ENCODE measurements at regions not wholly inside any gene's neighbourhood (a gene's known extent, or its start where the extent isn't known, plus 50 kb on each side); places are given as distances from the start of the nearest gene placed in this dataset.

DNA sequence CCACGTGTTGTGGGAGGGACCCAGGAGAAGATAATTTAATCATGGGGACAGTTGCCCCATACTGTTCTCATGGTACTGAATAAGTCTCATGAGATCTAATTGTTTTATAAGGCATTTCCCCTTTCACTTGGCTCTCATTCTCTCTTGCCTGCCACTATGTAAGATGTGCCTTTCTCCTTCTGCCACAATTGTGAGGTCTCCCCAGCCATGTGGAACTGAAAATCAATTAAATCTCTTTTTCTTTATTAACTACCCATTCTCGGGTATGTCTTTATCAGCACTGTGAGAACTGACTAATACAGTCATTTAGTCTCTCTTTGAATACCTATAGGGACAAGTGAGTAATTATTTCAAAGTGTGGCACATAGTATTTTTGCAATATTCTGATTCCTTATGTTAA is 269.2 kb upstream of the SMARCA2 start:
- DNase-seq, result no peak

GRCh38 chr9:1747417-1747967 is 267.7 kb upstream of the SMARCA2 start:
- DNase-seq, result no peak

GRCh38 chr9:1748407-1748806 is 266.7 kb upstream of the SMARCA2 start:
- peak in 2 of 3 donors; percentile 21 to 53 for DNase-seq

DNA sequence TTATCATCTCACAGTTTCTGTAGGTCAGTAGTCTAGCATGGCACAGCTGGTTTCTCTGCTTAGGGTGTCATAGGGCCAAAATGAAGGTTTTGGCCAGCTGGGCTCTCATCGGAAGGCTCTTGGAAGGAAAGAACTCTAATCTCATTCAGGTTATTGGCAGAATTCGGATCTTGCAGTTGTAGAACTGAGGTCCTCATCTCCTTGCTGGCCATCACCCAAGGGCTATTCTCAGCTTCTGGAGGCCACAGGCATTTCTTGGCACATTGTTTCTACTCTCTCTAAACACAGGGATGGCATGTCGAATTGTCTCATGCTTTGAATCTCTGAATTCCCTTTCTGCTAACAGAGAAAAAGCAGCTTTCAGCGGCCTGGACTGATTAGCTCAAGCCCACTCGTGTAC is 258.0 kb upstream of the SMARCA2 start:
- peak in 1 of 3 donors; percentile 37 for DNase-seq

DNA sequence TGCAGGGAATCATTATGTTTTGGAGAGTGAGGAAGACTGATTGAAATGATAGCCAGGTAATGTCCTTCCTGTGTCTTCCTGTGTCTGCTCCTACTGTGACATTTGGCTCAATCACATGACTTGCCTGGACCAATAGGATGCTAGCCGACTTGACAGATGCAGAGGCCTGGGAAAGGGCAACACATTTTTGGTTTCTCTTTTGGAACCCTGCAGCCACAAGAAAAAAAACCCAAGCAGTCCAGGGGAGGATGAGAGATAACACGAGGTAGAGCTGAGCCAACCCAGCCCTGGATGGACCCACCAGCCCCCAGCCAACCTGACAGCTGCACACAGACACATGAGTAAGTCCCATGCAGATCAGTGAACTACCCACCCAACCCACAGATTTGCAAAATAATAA is 256.1 kb upstream of the SMARCA2 start:
- no peak for DNase-seq

GRCh38 chr9:1759771-1760300 is 255.3 kb upstream of the SMARCA2 start:
- DNase-seq, result peak in 1 of 3 donors; percentile 11

- DNase-seq, result no peak
These were observed 253.3 kb upstream of the SMARCA2 start for GRCh38 chr9:1761807-1762206.

GRCh38 chr9:1766042-1766441 is 249.1 kb upstream of the SMARCA2 start:
- no peak for DNase-seq

- DNase-seq, result no peak
These were observed 246.6 kb upstream of the SMARCA2 start for GRCh38 chr9:1768561-1768960.

- DNase-seq, result no peak
These were observed 243.9 kb upstream of the SMARCA2 start for GRCh38 chr9:1771094-1771789.

- DNase-seq, result no peak
These were observed 239.9 kb upstream of the SMARCA2 start for GRCh38 chr9:1775230-1775629.

DNA sequence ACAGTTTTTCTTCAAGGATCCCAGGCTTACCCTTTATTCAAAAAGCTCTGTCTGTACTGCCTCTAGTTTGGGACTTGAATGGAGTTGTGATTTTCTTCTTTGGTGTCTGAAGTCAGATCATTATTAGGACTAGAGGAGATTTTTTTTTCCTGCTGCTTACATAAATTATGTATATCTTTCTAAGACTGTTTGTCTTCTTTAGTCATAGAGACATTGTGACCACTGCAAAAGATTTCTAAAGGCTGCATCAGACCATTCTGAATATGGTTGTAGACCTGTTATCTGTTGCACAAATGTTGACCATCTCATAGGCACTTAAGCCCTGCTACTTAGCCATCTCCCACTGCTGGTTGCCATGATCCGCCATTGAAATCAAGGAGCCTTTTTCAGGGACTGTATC is 238.5 kb upstream of the SMARCA2 start:
- no peak for DNase-seq

- no peak for DNase-seq
These were observed 224.0 kb upstream of the SMARCA2 start for GRCh38 chr9:1791191-1791590.

- DNase-seq, result no peak
These were observed 220.4 kb upstream of the SMARCA2 start for GRCh38 chr9:1794547-1795270.

- DNase-seq, result no peak
These were observed 210.8 kb upstream of the SMARCA2 start for GRCh38 chr9:1804128-1804865.

DNA sequence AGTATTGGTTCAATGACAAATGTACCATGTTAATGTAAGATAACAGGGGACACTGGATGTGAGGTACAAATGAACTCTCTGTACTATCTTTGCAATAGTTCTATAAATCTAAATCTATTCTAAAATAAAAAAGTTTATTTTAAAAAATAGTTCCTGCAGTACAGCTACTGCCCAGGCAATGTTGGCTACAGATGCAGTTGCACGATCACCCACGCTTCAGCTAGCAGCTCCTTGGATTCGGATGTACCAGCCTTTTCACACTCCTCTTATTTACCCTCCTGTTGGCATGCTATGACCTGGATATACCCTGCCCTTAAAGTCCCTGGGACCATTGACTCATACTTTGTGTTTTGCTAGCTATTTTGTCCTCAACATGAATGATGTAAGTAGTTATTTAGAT is 185.4 kb upstream of the SMARCA2 start:
- DNase-seq, result no peak

GRCh38 chr9:1832960-1833359 is 182.2 kb upstream of the SMARCA2 start:
- DNase-seq, result no peak

DNA sequence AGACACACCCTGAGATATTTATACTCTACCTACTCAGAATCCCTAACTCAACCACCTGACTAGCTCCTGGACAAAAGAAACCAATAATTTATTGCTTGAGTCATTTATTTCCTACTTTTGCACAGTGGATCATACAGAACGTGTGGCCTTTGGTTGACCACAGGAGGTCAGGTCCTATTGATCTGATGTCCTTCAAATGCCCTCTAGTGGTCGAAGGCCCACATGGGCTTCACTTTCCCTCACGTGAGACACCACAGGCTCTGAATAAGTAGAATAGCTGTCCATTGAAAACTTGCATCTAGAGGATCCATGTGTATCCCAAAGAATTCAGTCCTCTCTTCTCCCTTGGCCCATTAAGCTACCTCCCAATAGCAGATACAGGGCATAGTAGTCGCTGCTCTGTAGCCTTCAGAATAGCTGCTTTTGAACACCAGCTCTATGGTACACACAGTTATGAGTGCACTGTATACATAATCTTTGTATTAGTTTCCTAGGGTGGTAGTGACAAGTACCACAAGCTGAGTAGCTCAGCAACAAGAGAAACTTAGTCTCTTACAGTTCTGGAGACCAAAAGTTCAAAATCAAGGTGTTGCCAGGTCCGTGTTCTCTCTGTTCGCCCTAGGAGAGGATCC is 177.6 kb upstream of the SMARCA2 start:
- peak; percentile 25 to 68 (median 40) for DNase-seq

DNA sequence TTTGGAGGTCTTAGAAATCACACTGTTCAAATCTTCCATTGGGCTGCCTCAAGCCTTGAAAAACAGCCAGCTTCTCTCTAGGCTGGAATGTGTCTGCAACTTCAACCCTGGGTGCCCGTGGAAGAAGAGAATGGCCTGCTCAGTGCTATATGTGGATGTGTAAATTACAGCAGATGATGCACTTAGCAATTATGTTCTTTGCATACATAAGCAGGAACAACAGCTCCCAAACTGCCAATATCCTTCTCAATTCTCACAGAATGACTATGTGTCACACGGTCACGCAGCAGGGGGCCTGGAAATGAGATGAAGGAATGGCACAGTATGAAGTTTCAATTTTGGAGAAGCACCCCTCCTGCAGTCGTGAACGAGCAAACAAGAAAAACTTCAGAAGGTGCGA is 175.2 kb upstream of the SMARCA2 start:
- no peak for DNase-seq

DNA sequence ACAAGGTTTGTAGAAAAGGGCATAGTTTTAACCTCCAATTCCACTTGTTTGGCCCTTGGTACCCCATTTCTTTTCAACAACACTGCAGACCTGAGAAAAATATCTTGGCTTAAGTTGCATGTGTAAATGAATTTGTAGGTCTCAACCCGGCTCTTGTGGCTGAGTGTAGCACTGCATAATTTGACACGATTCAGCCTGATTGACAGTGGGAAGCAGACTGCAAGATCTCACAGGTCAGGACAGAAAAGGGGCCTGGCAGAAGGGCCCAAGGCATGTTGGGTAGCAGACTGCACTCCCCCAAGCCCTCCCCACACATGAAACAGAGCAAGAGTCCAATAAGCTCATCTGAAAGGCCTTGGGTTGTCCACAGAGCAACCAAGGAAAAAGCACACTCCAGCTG is 169.7 kb upstream of the SMARCA2 start:
- DNase-seq, result no peak

- DNase-seq, result peak in 1 of 3 donors; percentile 19
These were observed 159.4 kb upstream of the SMARCA2 start for GRCh38 chr9:1855726-1856125.

DNA sequence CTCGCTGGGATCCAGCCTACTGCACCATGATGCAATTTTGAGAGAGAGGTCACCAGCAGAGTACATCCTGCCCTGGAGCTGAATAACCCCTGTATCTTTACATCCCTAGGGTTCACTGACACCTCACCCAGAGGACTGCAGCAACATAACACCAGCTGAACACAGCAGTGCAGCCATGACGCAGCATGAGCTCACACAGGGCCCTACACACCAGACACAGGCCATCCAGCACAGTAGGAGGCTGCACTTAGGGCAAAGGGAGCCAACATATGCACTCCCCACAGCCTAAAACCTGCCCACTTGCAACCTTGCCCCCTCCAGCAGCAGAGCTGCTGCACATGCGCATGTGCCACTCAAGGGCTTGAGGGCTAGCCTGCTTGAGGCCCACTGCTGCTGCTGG is 157.3 kb upstream of the SMARCA2 start:
- no peak for DNase-seq
